ENCODE measurements at regions not wholly inside any gene's neighbourhood (a gene's known extent, or its start where the extent isn't known, plus 50 kb on each side); places are given as distances from the start of the nearest gene placed in this dataset.

DNA sequence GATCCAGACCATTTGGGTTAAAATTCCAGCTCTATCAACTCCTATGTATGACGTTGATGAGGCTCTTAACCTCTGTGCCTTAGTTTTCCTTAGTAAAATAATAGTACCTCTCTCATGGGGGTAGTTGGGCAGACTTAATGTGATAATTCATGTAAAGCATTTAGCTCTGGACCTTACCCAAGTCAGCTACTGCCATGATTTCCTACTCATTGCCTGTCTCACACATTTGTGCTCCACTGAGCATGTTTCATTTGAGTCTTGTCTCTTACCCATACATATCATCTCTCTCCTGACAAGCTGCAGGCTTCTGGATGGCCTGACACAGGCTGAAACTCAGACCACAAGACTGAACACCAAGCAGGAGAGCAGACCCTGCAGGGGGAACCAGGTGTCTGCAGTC, 77.7 kb upstream of the ZBTB40 start:
- H2BK5ac ChIP-seq (ENCODE audit: low read depth, low read length, poor library complexity, severe bottlenecking), result no peak overlapping the region
- no peak overlapping the region for H4K8ac ChIP-seq (ENCODE audit: low read length)
- H3K14ac ChIP-seq (ENCODE audit: low read length in 2 of 2), result no peak overlapping the region
- no peaks in the 10 kb centered on the region for H3K4me1 ChIP-seq (ENCODE audit: control insufficient read depth, insufficient read depth, low read depth, low read length)
- H3K9ac ChIP-seq (ENCODE audit: low read length), result no peak overlapping the region
- no peak overlapping the region for H2BK15ac ChIP-seq (ENCODE audit: low read depth, poor library complexity, severe bottlenecking)
- no CpG with 5 or more reads among the region's 1 CpG for whole genome bisulfite sequencing
- H2AK5ac ChIP-seq (ENCODE audit: low read length, severe bottlenecking), result no peak overlapping the region
- H2BK120ac ChIP-seq (ENCODE audit: low read depth, low read length), result no peak overlapping the region
- H3K27me3 ChIP-seq (ENCODE audit: control insufficient read depth in 1 of 2, insufficient read depth in 1 of 2, low read length in 2 of 2), result peaks cover 19 to 33% of the 10 kb centered on the region in 2 experiments
- no peak overlapping the region for H4K91ac ChIP-seq (ENCODE audit: low read length)
- no peaks in the 10 kb centered on the region for H3K79me1 ChIP-seq (replicated peaks; ENCODE audit: low read length, poor library complexity, severe bottlenecking)
- DNase-seq, result no peak
- no peak overlapping the region for H3K23ac ChIP-seq (ENCODE audit: low read length in 2 of 2)
- no peak overlapping the region for H2BK12ac ChIP-seq (ENCODE audit: low read length in 2 of 2)
- H2AFZ ChIP-seq (ENCODE audit: low read depth, low read length), result no peak overlapping the region
- H3K4me3 ChIP-seq (ENCODE audit: insufficient read depth in 1 of 2, low read depth in 1 of 2, low read length in 2 of 2), result no peak overlapping the region
- no peak overlapping the region for H3K27ac ChIP-seq (ENCODE audit: low read length, poor library complexity, severe bottlenecking)
- no peaks in the 10 kb centered on the region for H3K36me3 ChIP-seq (ENCODE audit: control insufficient read depth in 1 of 2, insufficient read depth in 2 of 2, low read depth in 1 of 2, low read length in 2 of 2)
- H3K4ac ChIP-seq (ENCODE audit: low read depth in 1 of 2, low read length in 2 of 2), result no peak overlapping the region
- H3K18ac ChIP-seq (ENCODE audit: low read depth in 1 of 2, low read length in 2 of 2), result no peak overlapping the region
- peaks cover 8% of the 10 kb centered on the region for H3K9me3 ChIP-seq (ENCODE audit: control insufficient read depth, low read length)
- H3K4me2 ChIP-seq (ENCODE audit: low read length, poor library complexity, severe bottlenecking), result no peak overlapping the region

DNA sequence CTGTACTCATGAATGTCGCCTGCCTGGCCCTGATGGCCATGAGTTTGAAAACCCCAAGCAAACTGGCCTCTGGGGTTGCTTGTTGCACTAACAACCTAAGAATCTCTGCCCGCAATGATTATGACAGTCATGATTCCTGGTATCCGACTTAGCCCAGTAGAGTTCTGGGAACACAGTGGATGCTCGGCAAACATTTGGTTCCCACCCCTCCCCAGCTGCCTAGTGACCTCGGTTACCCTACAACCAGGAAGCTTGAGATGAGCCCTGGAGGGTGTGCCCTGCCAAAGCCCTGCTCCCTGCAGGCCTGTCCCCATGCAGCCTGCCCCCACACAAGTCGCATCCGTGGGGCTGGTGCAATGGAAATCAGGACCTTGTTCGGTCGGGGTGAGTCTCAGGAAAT, 76.0 kb upstream of the ZBTB40 start:
- Histone ChIP-seq H3K4me3 (ENCODE audit: insufficient read depth in 1 of 2, low read depth in 1 of 2, low read length in 2 of 2) (no peak overlapping the region), H2BK12ac (ENCODE audit: low read length in 2 of 2) (no peak overlapping the region), H3K36me3 (ENCODE audit: control insufficient read depth in 1 of 2, insufficient read depth in 2 of 2, low read depth in 1 of 2, low read length in 2 of 2) (no peaks in the 10 kb centered on the region), H2AK5ac (ENCODE audit: low read length, severe bottlenecking) (no peak overlapping the region), H3K23ac (ENCODE audit: low read length in 2 of 2) (no peak overlapping the region), H3K9me3 (ENCODE audit: control insufficient read depth, low read length) (peaks cover 8% of the 10 kb centered on the region), H4K91ac (ENCODE audit: low read length) (no peak overlapping the region), H3K27ac (ENCODE audit: low read length, poor library complexity, severe bottlenecking) (no peak overlapping the region), H3K4me2 (ENCODE audit: low read length, poor library complexity, severe bottlenecking) (no peak overlapping the region), H3K18ac (ENCODE audit: low read depth in 1 of 2, low read length in 2 of 2) (no peak overlapping the region), H2AFZ (ENCODE audit: low read depth, low read length) (no peak overlapping the region), H3K4ac (ENCODE audit: low read depth in 1 of 2, low read length in 2 of 2) (no peak overlapping the region), H3K4me1 (ENCODE audit: control insufficient read depth, insufficient read depth, low read depth, low read length) (peaks cover 5% of the 10 kb centered on the region), H3K79me1 (replicated peaks; ENCODE audit: low read length, poor library complexity, severe bottlenecking) (no peaks in the 10 kb centered on the region), H2BK120ac (ENCODE audit: low read depth, low read length) (no peak overlapping the region), H2BK15ac (ENCODE audit: low read depth, poor library complexity, severe bottlenecking) (no peak overlapping the region), H3K9ac (ENCODE audit: low read length) (no peak overlapping the region), H2BK5ac (ENCODE audit: low read depth, low read length, poor library complexity, severe bottlenecking) (no peak overlapping the region), H3K27me3 (ENCODE audit: control insufficient read depth in 1 of 2, insufficient read depth in 1 of 2, low read length in 2 of 2) (peaks cover 8 to 24% of the 10 kb centered on the region in 2 experiments), H4K8ac (ENCODE audit: low read length) (no peak overlapping the region), H3K14ac (ENCODE audit: low read length in 2 of 2) (peak overlapping the region in 1 of 2 experiments; percentile 28)
- no peak for DNase-seq
- WGBS, result 90% methylated on average over 9 of the region's 9 CpGs

DNA sequence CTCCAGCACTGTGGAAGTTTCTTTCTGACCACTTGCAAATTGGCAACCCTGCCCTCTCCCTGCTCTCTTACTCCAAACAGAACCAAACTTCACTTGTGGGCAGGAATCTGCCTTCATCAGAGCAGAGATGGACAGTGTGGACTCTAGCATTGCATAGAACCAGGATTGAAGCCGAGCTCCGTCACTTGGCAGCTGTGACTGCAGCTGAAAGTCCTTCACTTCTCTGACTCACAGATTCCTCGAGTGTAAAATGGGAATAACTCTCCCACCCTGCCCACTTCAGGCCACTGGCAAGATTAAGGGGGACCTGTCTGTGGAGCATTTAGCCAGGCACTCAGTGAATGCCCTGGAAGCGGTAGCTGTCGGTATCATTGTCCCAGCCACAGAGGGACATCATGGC, 75.7 kb upstream of the ZBTB40 start:
- peaks cover 5% of the 10 kb centered on the region for H3K4me1 ChIP-seq (ENCODE audit: control insufficient read depth, insufficient read depth, low read depth, low read length)
- no peak overlapping the region for H3K27ac ChIP-seq (ENCODE audit: low read length, poor library complexity, severe bottlenecking)
- H3K4me2 ChIP-seq (ENCODE audit: low read length, poor library complexity, severe bottlenecking), result no peak overlapping the region
- no peak overlapping the region for H2BK12ac ChIP-seq (ENCODE audit: low read length in 2 of 2)
- H2AK5ac ChIP-seq (ENCODE audit: low read length, severe bottlenecking), result no peak overlapping the region
- H3K79me1 ChIP-seq (replicated peaks; ENCODE audit: low read length, poor library complexity, severe bottlenecking), result no peaks in the 10 kb centered on the region
- H3K27me3 ChIP-seq (ENCODE audit: control insufficient read depth in 1 of 2, insufficient read depth in 1 of 2, low read length in 2 of 2), result peaks cover 4 to 22% of the 10 kb centered on the region in 2 experiments
- H2BK120ac ChIP-seq (ENCODE audit: low read depth, low read length), result no peak overlapping the region
- peaks cover 8% of the 10 kb centered on the region for H3K9me3 ChIP-seq (ENCODE audit: control insufficient read depth, low read length)
- no peak overlapping the region for H3K9ac ChIP-seq (ENCODE audit: low read length)
- no peak overlapping the region for H4K91ac ChIP-seq (ENCODE audit: low read length)
- H2AFZ ChIP-seq (ENCODE audit: low read depth, low read length), result no peak overlapping the region
- WGBS, result 46% methylated on average over 5 of the region's 5 CpGs
- DNase-seq, result peak; percentile 20
- no peak overlapping the region for H3K18ac ChIP-seq (ENCODE audit: low read depth in 1 of 2, low read length in 2 of 2)
- no peaks in the 10 kb centered on the region for H3K36me3 ChIP-seq (ENCODE audit: control insufficient read depth in 1 of 2, insufficient read depth in 2 of 2, low read depth in 1 of 2, low read length in 2 of 2)
- no peak overlapping the region for H3K4me3 ChIP-seq (ENCODE audit: insufficient read depth in 1 of 2, low read depth in 1 of 2, low read length in 2 of 2)
- H3K4ac ChIP-seq (ENCODE audit: low read depth in 1 of 2, low read length in 2 of 2), result no peak overlapping the region
- H2BK15ac ChIP-seq (ENCODE audit: low read depth, poor library complexity, severe bottlenecking), result no peak overlapping the region
- no peak overlapping the region for H3K23ac ChIP-seq (ENCODE audit: low read length in 2 of 2)
- no peak overlapping the region for H4K8ac ChIP-seq (ENCODE audit: low read length)
- no peak overlapping the region for H2BK5ac ChIP-seq (ENCODE audit: low read depth, low read length, poor library complexity, severe bottlenecking)
- no peak overlapping the region for H3K14ac ChIP-seq (ENCODE audit: low read length in 2 of 2)

DNA sequence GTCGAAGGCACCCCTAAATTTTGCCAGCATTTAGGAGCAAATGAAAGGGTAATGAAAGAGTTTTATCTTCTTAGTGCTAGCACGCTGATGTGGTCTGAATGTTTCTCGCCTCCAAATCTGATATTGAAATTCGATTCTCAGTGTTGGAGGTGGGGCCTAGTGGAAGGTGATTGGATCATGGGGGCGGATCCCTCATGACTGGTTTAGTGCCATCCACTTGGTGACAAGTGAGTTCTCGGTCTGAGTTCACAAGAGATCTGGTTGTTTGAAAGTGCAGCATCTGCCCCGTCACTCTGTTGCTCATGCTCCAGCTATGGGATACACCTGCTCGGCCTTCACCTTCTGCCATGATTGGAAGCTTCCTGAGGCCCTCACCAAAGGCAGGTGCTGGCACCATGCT, 75.1 kb upstream of the ZBTB40 start:
- Histone ChIP-seq H3K27ac (ENCODE audit: low read length, poor library complexity, severe bottlenecking) (no peak overlapping the region), H3K4me1 (ENCODE audit: control insufficient read depth, insufficient read depth, low read depth, low read length) (peaks cover 5% of the 10 kb centered on the region), H3K4me3 (ENCODE audit: insufficient read depth in 1 of 2, low read depth in 1 of 2, low read length in 2 of 2) (no peak overlapping the region), H3K9ac (ENCODE audit: low read length) (no peak overlapping the region), H3K23ac (ENCODE audit: low read length in 2 of 2) (no peak overlapping the region), H2BK120ac (ENCODE audit: low read depth, low read length) (no peak overlapping the region), H2BK12ac (ENCODE audit: low read length in 2 of 2) (no peak overlapping the region), H3K18ac (ENCODE audit: low read depth in 1 of 2, low read length in 2 of 2) (no peak overlapping the region), H3K4me2 (ENCODE audit: low read length, poor library complexity, severe bottlenecking) (no peak overlapping the region), H4K8ac (ENCODE audit: low read length) (no peak overlapping the region), H2BK15ac (ENCODE audit: low read depth, poor library complexity, severe bottlenecking) (no peak overlapping the region), H3K4ac (ENCODE audit: low read depth in 1 of 2, low read length in 2 of 2) (no peak overlapping the region), H2AFZ (ENCODE audit: low read depth, low read length) (no peak overlapping the region), H3K36me3 (ENCODE audit: control insufficient read depth in 1 of 2, insufficient read depth in 2 of 2, low read depth in 1 of 2, low read length in 2 of 2) (no peaks in the 10 kb centered on the region), H2AK5ac (ENCODE audit: low read length, severe bottlenecking) (no peak overlapping the region), H4K91ac (ENCODE audit: low read length) (no peak overlapping the region), H3K79me1 (replicated peaks; ENCODE audit: low read length, poor library complexity, severe bottlenecking) (no peaks in the 10 kb centered on the region), H3K27me3 (ENCODE audit: control insufficient read depth in 1 of 2, insufficient read depth in 1 of 2, low read length in 2 of 2) (peaks cover 4 to 20% of the 10 kb centered on the region in 2 experiments), H3K14ac (ENCODE audit: low read length in 2 of 2) (no peak overlapping the region), H3K9me3 (ENCODE audit: control insufficient read depth, low read length) (peaks cover 8% of the 10 kb centered on the region), H2BK5ac (ENCODE audit: low read depth, low read length, poor library complexity, severe bottlenecking) (no peak overlapping the region)
- no peak for DNase-seq
- WGBS, result 88% methylated on average over 8 of the region's 8 CpGs

Measured in mesenchymal stem cell (in vitro differentiated cells and primary cell).